HepG2 (cell line): ENCODE measurements at regions not wholly inside any gene's neighbourhood (a gene's known extent, or its start where the extent isn't known, plus 50 kb on each side); places are given as distances from the start of the nearest gene placed in this dataset.

Experiments
- ATAC-seq: fragments of 200-7000 bp; cut with Tn5 transposase; 3 replicates; pipeline ENCODE4 v1.9.1; 2020; ENCODE audit warnings: mild to moderate bottlenecking, moderate library complexity
- BruUV-seq: library from RNA; stranded (reverse); fragments of 400-500 nt; replicated peaks from 2 replicates; lab custom pipeline; 2021; lab: Mats Ljungman, UMichigan
- CTCF ChIA-PET: fragments of 300-600 bp; formaldehyde crosslinking; extraction: SDS; loops from one replicate; lab custom pipeline; 2021; ENCODE audit warnings: low total read pairs, inconsistent platforms, low intra/inter-chr PET ratio; lab: Yijun Ruan, JAX
- POLR2A ChIA-PET: fragments of 350-600 bp; sonication (Branson Sonifier 250); formaldehyde crosslinking; loops from one replicate; lab custom pipeline; 2020; ENCODE audit warnings: antibody characterized with exemption, inconsistent platforms; lab: Yijun Ruan, JAX
- DNase-seq: peaks from one replicate; pipeline ENCODE4 v3.0.0-alpha.2; 2015; ENCODE audit warnings: low spot score
- FAIRE-seq: peaks from 3 replicates; lab custom pipeline; 2011; peaks lifted over from hg19 to GRCh38; lab: Jason Lieb, UNC
- H2AFZ ChIP-seq: one replicate; pipeline ENCODE4 v1.6.1; 2011; ENCODE audit warnings: low read length, inconsistent platforms
- H3K27ac ChIP-seq: fragments of 300-600 bp; 3 replicates; pipeline ENCODE4 v1.8.0; 2011; ENCODE audit warnings: mixed run types, mild to moderate bottlenecking, mixed read lengths, low read length, inconsistent platforms; ENCODE audit not compliant: insufficient read depth; ENCODE audit errors: extremely low read length
- H3K27me3 ChIP-seq, 2 experiments: fragments of 200-600 bp in 1 of 2; 2 replicates in 1 of 2; 3 replicates in 1 of 2; pipeline versions ENCODE4 v1.6.0 to v1.8.0; 2011; ENCODE audit warnings: low read length in 2 of 2, mild to moderate bottlenecking in 2 of 2, moderate library complexity in 2 of 2, inconsistent platforms in 1 of 2; ENCODE audit not compliant: insufficient read depth in 2 of 2, control insufficient read depth in 1 of 2
- H3K36me3 ChIP-seq, 2 experiments: fragments of 200-600 bp in 1 of 2; replicated peaks in 1 of 2; 2 replicates in 1 of 2; 3 replicates in 1 of 2; pipeline versions ENCODE4 v1.5.1 to v1.8.0; 2011; ENCODE audit warnings: low read length in 2 of 2, inconsistent platforms in 1 of 2; ENCODE audit not compliant: insufficient read depth in 2 of 2, control insufficient read depth in 1 of 2
- H3K4me1 ChIP-seq: 2 replicates; pipeline ENCODE4 v1.5.1; 2012; ENCODE audit warnings: low read length, inconsistent platforms; ENCODE audit not compliant: insufficient read depth
- H3K4me2 ChIP-seq: 2 replicates; pipeline ENCODE4 v1.6.0; 2011; ENCODE audit warnings: low read depth, low read length, inconsistent platforms
- H3K4me3 ChIP-seq, 3 experiments: fragments of 200-600 bp in 1 of 3; sonication (generic), shearing (Covaris generic) in 1 of 3; replicated peaks in 1 of 3; 2 replicates each; pipeline ENCODE4 v1.5.1; 2011 to 2016; ENCODE audit warnings: low read length in 3 of 3, inconsistent platforms in 2 of 3, low read depth in 2 of 3, mild to moderate bottlenecking in 2 of 3, control low read depth in 1 of 3, mixed read lengths in 1 of 3; ENCODE audit not compliant: insufficient read depth in 1 of 3
- H3K79me2 ChIP-seq: one replicate; pipeline ENCODE4 v1.6.1; 2011; ENCODE audit warnings: low read length, inconsistent platforms; ENCODE audit not compliant: insufficient read depth
- H3K9ac ChIP-seq: 2 replicates; pipeline ENCODE4 v1.6.0; 2011; ENCODE audit warnings: mild to moderate bottlenecking, low read depth, low read length, inconsistent platforms; ENCODE audit not compliant: insufficient read depth
- H3K9me3 ChIP-seq: 2 replicates; pipeline ENCODE4 v1.5.1; 2012; ENCODE audit warnings: mild to moderate bottlenecking, low read length
- H4K20me1 ChIP-seq: 2 replicates; pipeline ENCODE4 v1.6.0; 2011; ENCODE audit warnings: inconsistent platforms, mild to moderate bottlenecking, low read length, moderate library complexity; ENCODE audit not compliant: insufficient read depth
- POGZ ChIP-seq: sonication (generic); formaldehyde crosslinking; IDR thresholded peaks from 2 replicates; pipeline ENCODE4 v1.4.0; 2020; ENCODE audit warnings: mild to moderate bottlenecking, missing genetic modification reagents
- ZNF333 ChIP-seq: sonication (generic); formaldehyde crosslinking; IDR thresholded peaks from 2 replicates; pipeline ENCODE4 v1.4.0; 2020; ENCODE audit warnings: mild to moderate bottlenecking, missing genetic modification reagents, borderline replicate concordance
- ZNF337 ChIP-seq: sonication (generic); formaldehyde crosslinking; IDR thresholded peaks from 2 replicates; pipeline ENCODE4 v1.5.1; 2020; ENCODE audit warnings: missing genetic modification reagents, low read depth, mild to moderate bottlenecking, borderline replicate concordance
- ZNF652 ChIP-seq: IDR thresholded peaks from 2 replicates; pipeline ENCODE4 v1.6.1; 2016; ENCODE audit warnings: low read depth, borderline replicate concordance
- WGBS: methylation state at CpG from one replicate; pipeline ENCODE4 v1.1.6; 2017; ENCODE audit warnings: low lambda C conversion rate; 5-methylcytosine and 5-hydroxymethylcytosine counted together
- in situ Hi-C: cut with HindIII; loops from 2 replicates; pipeline ENCODE4 v1.10.0; 2017; ENCODE audit warnings: low pct_unique_long_range_greater_than_20kb; ENCODE audit not compliant: extremely low pct_ligation_motif_present
- intact Hi-C: fragments of 100-400 bp; cut with micrococcal nuclease; formaldehyde crosslinking; loops from one replicate; pipeline ENCODE4 v1.10.0; 2022; ENCODE audit not compliant: unreplicated experiment
- TF ChIP-seq, protein P1 (sequence below): sonication (generic); formaldehyde crosslinking; IDR thresholded peaks from 2 replicates; pipeline ENCODE4 v1.4.0; 2020; ENCODE audit warnings: missing genetic modification reagents

DNA sequence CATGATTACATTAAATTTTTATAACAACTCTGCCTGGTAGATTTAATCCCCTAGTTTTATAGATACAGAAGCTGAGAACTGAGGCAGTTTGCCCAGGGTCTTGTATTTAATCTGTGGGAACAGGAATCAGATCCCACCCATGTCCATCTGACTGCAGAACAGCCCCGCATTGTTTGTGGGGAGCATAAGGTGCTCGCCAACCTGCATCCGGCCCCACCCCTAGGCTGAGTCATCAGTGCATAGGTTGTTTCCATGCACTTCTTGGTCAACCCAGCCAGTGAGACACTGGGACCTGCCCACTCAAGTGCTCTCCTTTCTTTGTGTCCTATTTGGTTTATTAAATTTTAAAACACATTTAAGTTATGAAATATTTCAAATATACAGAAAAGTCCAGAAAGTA lies 266.2 kb downstream of the OPA1 start:
- H3K27me3 ChIP-seq = peaks cover 2 to 4% of the 10 kb centered on the region in 2 experiments; a peak in 2 of 5 replicates
- POLR2A ChIA-PET = no interaction called here
- no peak overlapping the region for H3K9ac ChIP-seq
- H3K4me2 ChIP-seq = no peak overlapping the region
- TF ChIP-seq POGZ = no peak
- no peak for TF ChIP-seq ZNF652 (CRISPR knock-in tag)
- TF ChIP-seq ZNF333 (CRISPR knock-in tag) = no peak
- TF ChIP-seq ZNF337 (CRISPR knock-in tag) = no peak
- TF ChIP-seq, protein P1, sequence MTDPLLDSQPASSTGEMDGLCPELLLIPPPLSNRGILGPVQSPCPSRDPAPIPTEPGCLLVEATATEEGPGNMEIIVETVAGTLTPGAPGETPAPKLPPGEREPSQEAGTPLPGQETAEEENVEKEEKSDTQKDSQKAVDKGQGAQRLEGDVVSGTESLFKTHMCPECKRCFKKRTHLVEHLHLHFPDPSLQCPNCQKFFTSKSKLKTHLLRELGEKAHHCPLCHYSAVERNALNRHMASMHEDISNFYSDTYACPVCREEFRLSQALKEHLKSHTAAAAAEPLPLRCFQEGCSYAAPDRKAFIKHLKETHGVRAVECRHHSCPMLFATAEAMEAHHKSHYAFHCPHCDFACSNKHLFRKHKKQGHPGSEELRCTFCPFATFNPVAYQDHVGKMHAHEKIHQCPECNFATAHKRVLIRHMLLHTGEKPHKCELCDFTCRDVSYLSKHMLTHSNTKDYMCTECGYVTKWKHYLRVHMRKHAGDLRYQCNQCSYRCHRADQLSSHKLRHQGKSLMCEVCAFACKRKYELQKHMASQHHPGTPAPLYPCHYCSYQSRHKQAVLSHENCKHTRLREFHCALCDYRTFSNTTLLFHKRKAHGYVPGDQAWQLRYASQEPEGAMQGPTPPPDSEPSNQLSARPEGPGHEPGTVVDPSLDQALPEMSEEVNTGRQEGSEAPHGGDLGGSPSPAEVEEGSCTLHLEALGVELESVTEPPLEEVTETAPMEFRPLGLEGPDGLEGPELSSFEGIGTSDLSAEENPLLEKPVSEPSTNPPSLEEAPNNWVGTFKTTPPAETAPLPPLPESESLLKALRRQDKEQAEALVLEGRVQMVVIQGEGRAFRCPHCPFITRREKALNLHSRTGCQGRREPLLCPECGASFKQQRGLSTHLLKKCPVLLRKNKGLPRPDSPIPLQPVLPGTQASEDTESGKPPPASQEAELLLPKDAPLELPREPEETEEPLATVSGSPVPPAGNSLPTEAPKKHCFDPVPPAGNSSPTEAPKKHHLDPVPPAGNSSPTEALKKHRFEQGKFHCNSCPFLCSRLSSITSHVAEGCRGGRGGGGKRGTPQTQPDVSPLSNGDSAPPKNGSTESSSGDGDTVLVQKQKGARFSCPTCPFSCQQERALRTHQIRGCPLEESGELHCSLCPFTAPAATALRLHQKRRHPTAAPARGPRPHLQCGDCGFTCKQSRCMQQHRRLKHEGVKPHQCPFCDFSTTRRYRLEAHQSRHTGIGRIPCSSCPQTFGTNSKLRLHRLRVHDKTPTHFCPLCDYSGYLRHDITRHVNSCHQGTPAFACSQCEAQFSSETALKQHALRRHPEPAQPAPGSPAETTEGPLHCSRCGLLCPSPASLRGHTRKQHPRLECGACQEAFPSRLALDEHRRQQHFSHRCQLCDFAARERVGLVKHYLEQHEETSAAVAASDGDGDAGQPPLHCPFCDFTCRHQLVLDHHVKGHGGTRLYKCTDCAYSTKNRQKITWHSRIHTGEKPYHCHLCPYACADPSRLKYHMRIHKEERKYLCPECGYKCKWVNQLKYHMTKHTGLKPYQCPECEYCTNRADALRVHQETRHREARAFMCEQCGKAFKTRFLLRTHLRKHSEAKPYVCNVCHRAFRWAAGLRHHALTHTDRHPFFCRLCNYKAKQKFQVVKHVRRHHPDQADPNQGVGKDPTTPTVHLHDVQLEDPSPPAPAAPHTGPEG = no peak
- TF ChIP-seq, all 625 proteins: peak for 0
- Histone ChIP-seq H3K9me3 (no peaks in the 10 kb centered on the region), H3K27ac (no peak overlapping the region), H3K36me3 (no peaks in the 10 kb centered on the region), H4K20me1 (no peaks in the 10 kb centered on the region), H3K79me2 (no peaks in the 10 kb centered on the region), H2AFZ (no peak overlapping the region), H3K4me1 (no peaks in the 10 kb centered on the region), H3K4me3 (no peak overlapping the region)
- CTCF ChIA-PET = no interaction called here
- FAIRE-seq (no peak), DNase-seq (no peak), ATAC-seq (no peak)
- no TSS peak for BruUV-seq
- WGBS = 28% methylated on average over 3 of the region's 3 CpGs
- in situ Hi-C loops = no loop called here
- intact Hi-C loops = no loop called here
